HEK293 (cell line): ENCODE measurements at regions not wholly inside any gene's neighbourhood (a gene's known extent, or its start where the extent isn't known, plus 50 kb on each side); places are given as distances from the start of the nearest gene placed in this dataset.

ENCODE experiments used
- CTCF ChIA-PET: fragments of 350-600 bp; formaldehyde crosslinking; extraction: SDS; loops from one replicate; lab custom pipeline; 2021; ENCODE audit warnings: antibody characterized with exemption; lab: Yijun Ruan, JAX
- POLR2A ChIA-PET: fragments of 300-600 bp; formaldehyde crosslinking; extraction: SDS; loops from one replicate; lab custom pipeline; 2020; ENCODE audit warnings: antibody characterized with exemption, inconsistent platforms; lab: Yijun Ruan, JAX
- H3K27ac ChIP-seq: fragments of 200-500 bp; sonication (Bioruptor generic); 2 replicates; pipeline ENCODE4 v1.5.1; 2014; ENCODE audit warnings: low read depth, low read length, control low read depth, inconsistent platforms; ENCODE audit errors: extremely low read depth
- H3K36me3 ChIP-seq, 2 experiments: fragments of 200-500 bp in 1 of 2; sonication (Bioruptor generic) in 1 of 2; 1 replicate in 1 of 2; 2 replicates in 1 of 2; pipeline ENCODE4 v1.5.1; 2014 to 2017; ENCODE audit warnings: inconsistent platforms in 2 of 2, low read length in 2 of 2; ENCODE audit not compliant: control insufficient read depth in 2 of 2, insufficient read depth in 1 of 2
- H3K4me1 ChIP-seq: fragments of 200-500 bp; sonication (Bioruptor generic); 2 replicates; pipeline ENCODE4 v1.5.1; 2014; ENCODE audit warnings: mild to moderate bottlenecking, low read length, inconsistent platforms; ENCODE audit not compliant: control insufficient read depth, insufficient read depth
- H3K4me3 ChIP-seq: 2 replicates; pipeline ENCODE4 v1.5.1; 2011; ENCODE audit warnings: low read depth, mild to moderate bottlenecking, control low read depth, low read length, moderate library complexity
- H3K9me3 ChIP-seq: fragments of 200-500 bp; sonication (Bioruptor generic); 2 replicates; pipeline ENCODE4 v1.5.1; 2014; ENCODE audit warnings: low read depth, low read length, inconsistent platforms; ENCODE audit not compliant: control insufficient read depth, insufficient read depth
- EGR2 ChIP-seq: fragments of 450-650 bp; formaldehyde crosslinking; IDR thresholded peaks from 2 replicates; pipeline ENCODE4 v1.5.1; 2016; ENCODE audit warnings: low read depth, missing biosample characterization, missing genetic modification characterization
- GLIS2 ChIP-seq: fragments of 450-650 bp; formaldehyde crosslinking; IDR thresholded peaks from 2 replicates; pipeline ENCODE4 v1.5.1; 2016; ENCODE audit warnings: missing biosample characterization, missing genetic modification characterization
- HOXC10 ChIP-seq: sonication (generic); formaldehyde crosslinking; IDR thresholded peaks from 2 replicates; pipeline ENCODE4 v1.8.1; 2023; ENCODE audit warnings: mild to moderate bottlenecking, missing genetic modification reagents
- KLF1 ChIP-seq: fragments of 450-650 bp; formaldehyde crosslinking; IDR thresholded peaks from 2 replicates; pipeline ENCODE4 v1.5.1; 2016; ENCODE audit warnings: missing biosample characterization, missing genetic modification characterization
- KLF17 ChIP-seq: fragments of 450-650 bp; formaldehyde crosslinking; IDR thresholded peaks from 2 replicates; pipeline ENCODE4 v1.5.1; 2016; ENCODE audit warnings: missing biosample characterization, missing genetic modification characterization
- MYNN ChIP-seq: fragments of 450-650 bp; formaldehyde crosslinking; IDR thresholded peaks from 2 replicates; pipeline ENCODE4 v1.5.1; 2016; ENCODE audit warnings: missing biosample characterization, missing genetic modification characterization, borderline replicate concordance
- SALL2 ChIP-seq: fragments of 450-650 bp; formaldehyde crosslinking; IDR thresholded peaks from 2 replicates; pipeline ENCODE4 v1.5.0; 2017; ENCODE audit warnings: missing biosample characterization, mild to moderate bottlenecking, missing genetic modification characterization, borderline replicate concordance
- YY1 ChIP-seq: fragments of 450-650 bp; formaldehyde crosslinking; IDR thresholded peaks from 2 replicates; pipeline ENCODE4 v1.5.1; 2018; ENCODE audit warnings: missing biosample characterization, missing genetic modification characterization
- ZBTB10 ChIP-seq: fragments of 450-650 bp; formaldehyde crosslinking; IDR thresholded peaks from 2 replicates; pipeline ENCODE4 v1.5.1; 2016; ENCODE audit warnings: missing biosample characterization, missing genetic modification characterization
- ZBTB17 ChIP-seq: fragments of 450-650 bp; formaldehyde crosslinking; IDR thresholded peaks from 2 replicates; pipeline ENCODE4 v1.5.1; 2016; ENCODE audit warnings: missing biosample characterization, missing genetic modification characterization
- ZNF148 ChIP-seq: fragments of 450-650 bp; formaldehyde crosslinking; IDR thresholded peaks from 2 replicates; pipeline ENCODE4 v1.5.0; 2017; ENCODE audit warnings: missing biosample characterization, missing genetic modification characterization, borderline replicate concordance
- ZNF16 ChIP-seq: fragments of 450-650 bp; formaldehyde crosslinking; IDR thresholded peaks from 2 replicates; pipeline ENCODE4 v1.5.1; 2016; ENCODE audit warnings: low read depth, missing biosample characterization, missing genetic modification characterization
- ZNF19 ChIP-seq: fragments of 450-650 bp; formaldehyde crosslinking; IDR thresholded peaks from 2 replicates; pipeline ENCODE4; 2016; ENCODE audit warnings: missing biosample characterization, missing genetic modification characterization, low read depth
- ZNF311 ChIP-seq: fragments of 450-650 bp; formaldehyde crosslinking; IDR thresholded peaks from 2 replicates; pipeline ENCODE4 v1.5.1; 2017; ENCODE audit warnings: missing biosample characterization, missing genetic modification characterization, borderline replicate concordance
- ZNF404 ChIP-seq: fragments of 450-650 bp; formaldehyde crosslinking; IDR thresholded peaks from 2 replicates; pipeline ENCODE4 v1.5.1; 2017; ENCODE audit warnings: missing biosample characterization, missing genetic modification characterization
- ZNF423 ChIP-seq: fragments of 450-650 bp; formaldehyde crosslinking; IDR thresholded peaks from 2 replicates; pipeline ENCODE4 v1.5.1; 2016; ENCODE audit warnings: missing biosample characterization, missing genetic modification characterization
- ZNF510 ChIP-seq: fragments of 450-650 bp; formaldehyde crosslinking; IDR thresholded peaks from 2 replicates; pipeline ENCODE4 v1.5.1; 2018; ENCODE audit warnings: mild to moderate bottlenecking, missing genetic modification characterization, missing biosample characterization; ENCODE audit not compliant: insufficient replicate concordance
- ZNF623 ChIP-seq: fragments of 450-650 bp; formaldehyde crosslinking; IDR thresholded peaks from 2 replicates; pipeline ENCODE4 v1.5.1; 2016; ENCODE audit warnings: missing biosample characterization, missing genetic modification characterization
- ZNF76 ChIP-seq: fragments of 450-650 bp; formaldehyde crosslinking; IDR thresholded peaks from 2 replicates; pipeline ENCODE4; 2016; ENCODE audit warnings: low read depth, missing biosample characterization, missing genetic modification characterization, borderline replicate concordance
- ZNF785 ChIP-seq: fragments of 450-650 bp; formaldehyde crosslinking; IDR thresholded peaks from 2 replicates; pipeline ENCODE4 v1.5.1; 2016; ENCODE audit warnings: missing biosample characterization, missing genetic modification characterization
- ZNF792 ChIP-seq: fragments of 450-650 bp; formaldehyde crosslinking; IDR thresholded peaks from 2 replicates; pipeline ENCODE4 v1.5.1; 2016; ENCODE audit warnings: missing biosample characterization, missing genetic modification characterization
- ZSCAN16 ChIP-seq: fragments of 450-650 bp; formaldehyde crosslinking; IDR thresholded peaks from 2 replicates; pipeline ENCODE4 v1.5.1; 2016; ENCODE audit warnings: missing biosample characterization, missing genetic modification characterization
- TF ChIP-seq, protein P1 (sequence below): fragments of 450-650 bp; formaldehyde crosslinking; IDR thresholded peaks from 2 replicates; pipeline ENCODE4 v1.5.1; 2016; ENCODE audit warnings: missing biosample characterization, missing genetic modification characterization

DNA sequence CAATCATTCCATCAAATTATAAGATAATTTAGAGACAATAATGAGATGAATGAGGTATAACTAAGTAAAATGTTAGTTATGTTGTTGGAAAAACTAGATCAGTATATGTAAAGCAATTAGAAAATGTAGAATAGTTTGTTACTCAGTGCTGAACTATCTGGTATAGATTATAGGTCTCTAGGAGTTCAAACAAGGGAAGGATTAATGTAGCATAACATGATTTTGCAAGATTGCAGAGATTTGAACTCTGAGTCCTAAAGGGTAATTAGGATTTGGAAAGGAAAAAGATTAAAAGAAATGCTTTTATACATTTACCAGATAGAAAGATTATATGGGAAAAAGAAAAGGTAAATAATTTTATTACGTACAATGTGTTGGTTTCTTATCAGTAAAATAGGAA lies 246.3 kb downstream of the KCNC2 start (continued):
- TF ChIP-seq ZNF148 (tag by site-specific recombination) (no peak), KLF17 (no peak), ZNF623 (no peak), ZNF311 (no peak)

DNA sequence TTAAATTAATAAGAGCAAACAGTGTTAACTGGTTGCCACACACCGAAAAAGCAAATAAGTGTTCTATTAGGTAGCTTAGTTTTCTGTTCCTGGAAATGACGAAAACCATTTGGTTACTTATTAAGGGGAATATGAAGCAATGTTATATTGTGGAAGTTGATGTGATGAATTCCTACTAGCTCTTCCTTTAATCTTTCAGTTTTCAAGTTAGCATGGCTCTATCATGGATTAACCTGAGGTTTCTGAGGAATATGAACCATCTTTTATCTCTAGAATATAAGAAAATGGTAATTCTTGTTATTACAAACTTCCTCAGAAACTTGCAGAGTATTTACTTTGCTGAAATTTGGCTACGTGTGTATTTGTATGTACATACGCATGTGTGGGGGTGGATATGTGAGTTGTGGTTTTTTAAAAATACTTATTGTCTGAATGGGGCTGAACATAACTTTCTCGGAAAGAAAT lies 245.7 kb downstream of the KCNC2 start:
- no peaks in the 10 kb centered on the region for H3K9me3 ChIP-seq
- H3K4me1 ChIP-seq, result no peaks in the 10 kb centered on the region
- CTCF ChIA-PET, result no interaction called here
- H3K4me3 ChIP-seq, result no peak overlapping the region
- POLR2A ChIA-PET, result no interaction called here
- TF ChIP-seq ZNF19 (tag by site-specific recombination), result no peak
- TF ChIP-seq, protein P1, sequence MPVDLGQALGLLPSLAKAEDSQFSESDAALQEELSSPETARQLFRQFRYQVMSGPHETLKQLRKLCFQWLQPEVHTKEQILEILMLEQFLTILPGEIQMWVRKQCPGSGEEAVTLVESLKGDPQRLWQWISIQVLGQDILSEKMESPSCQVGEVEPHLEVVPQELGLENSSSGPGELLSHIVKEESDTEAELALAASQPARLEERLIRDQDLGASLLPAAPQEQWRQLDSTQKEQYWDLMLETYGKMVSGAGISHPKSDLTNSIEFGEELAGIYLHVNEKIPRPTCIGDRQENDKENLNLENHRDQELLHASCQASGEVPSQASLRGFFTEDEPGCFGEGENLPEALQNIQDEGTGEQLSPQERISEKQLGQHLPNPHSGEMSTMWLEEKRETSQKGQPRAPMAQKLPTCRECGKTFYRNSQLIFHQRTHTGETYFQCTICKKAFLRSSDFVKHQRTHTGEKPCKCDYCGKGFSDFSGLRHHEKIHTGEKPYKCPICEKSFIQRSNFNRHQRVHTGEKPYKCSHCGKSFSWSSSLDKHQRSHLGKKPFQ, result no peak
- TF ChIP-seq ZNF792, result no peak
- H3K36me3 ChIP-seq, result no peaks in the 10 kb centered on the region
- H3K27ac ChIP-seq, result no peak overlapping the region

DNA sequence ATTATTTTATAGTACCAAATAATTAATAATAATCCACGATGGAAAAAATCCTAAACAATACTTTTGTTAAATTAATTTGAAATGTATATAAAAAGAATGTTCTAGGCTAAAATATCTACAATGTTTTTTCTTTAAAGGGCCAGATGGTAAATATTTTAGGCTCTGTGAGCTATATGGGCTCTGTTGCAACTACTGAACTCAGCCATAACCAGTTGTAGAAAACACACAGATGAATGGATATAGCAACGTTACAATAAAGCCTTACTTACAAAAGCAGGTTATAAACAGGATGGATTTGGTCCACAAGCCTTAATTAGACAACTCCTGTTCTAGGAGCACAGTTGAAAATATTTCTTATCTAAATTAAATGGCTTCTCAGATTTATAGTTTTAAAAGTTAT lies 245.2 kb downstream of the KCNC2 start:
- Histone ChIP-seq H3K9me3 (no peaks in the 10 kb centered on the region), H3K4me3 (no peak overlapping the region), H3K4me1 (no peaks in the 10 kb centered on the region), H3K27ac (no peak overlapping the region), H3K36me3 (no peaks in the 10 kb centered on the region)
- ChIA-PET POLR2A (no interaction called here), CTCF (no interaction called here)
- TF ChIP-seq ZNF16 (tag by site-specific recombination) (no peak), ZNF423 (tag by site-specific recombination) (no peak), SALL2 (tag by site-specific recombination) (no peak), ZNF76 (tag by site-specific recombination) (no peak)

GRCh38 chr12:74971201-74971600 lies 238.4 kb downstream of the KCNC2 start:
- Histone ChIP-seq H3K27ac (no peak overlapping the region), H3K36me3 (no peaks in the 10 kb centered on the region), H3K4me1 (no peaks in the 10 kb centered on the region), H3K9me3 (no peaks in the 10 kb centered on the region), H3K4me3 (no peak overlapping the region)
- ChIA-PET POLR2A (no interaction called here), CTCF (no interaction called here)
- TF ChIP-seq ZBTB17 (tag by site-specific recombination) (no peak), ZNF510 (no peak), KLF1 (tag by site-specific recombination) (no peak), ZNF785 (tag by site-specific recombination) (no peak), YY1 (no peak), MYNN (tag by site-specific recombination) (no peak), HOXC10 (no peak), EGR2 (tag by site-specific recombination) (no peak), GLIS2 (no peak), ZBTB10 (tag by site-specific recombination) (no peak), ZSCAN16 (tag by site-specific recombination) (no peak), ZNF404 (tag by site-specific recombination) (no peak)
- TF ChIP-seq, protein P1, result no peak
